GM12872 (cell line): ENCODE measurements at regions not wholly inside any gene's neighbourhood (a gene's known extent, or its start where the extent isn't known, plus 50 kb on each side); places are given as distances from the start of the nearest gene placed in this dataset.

Source experiments
- TF ChIP-seq, protein P1 (sequence below): IDR thresholded peaks from 3 replicates; pipeline ENCODE4 v1.5.1; 2011; ENCODE audit warnings: low read depth, mild to moderate bottlenecking, low read length, moderate library complexity; ENCODE audit not compliant: insufficient read depth

DNA sequence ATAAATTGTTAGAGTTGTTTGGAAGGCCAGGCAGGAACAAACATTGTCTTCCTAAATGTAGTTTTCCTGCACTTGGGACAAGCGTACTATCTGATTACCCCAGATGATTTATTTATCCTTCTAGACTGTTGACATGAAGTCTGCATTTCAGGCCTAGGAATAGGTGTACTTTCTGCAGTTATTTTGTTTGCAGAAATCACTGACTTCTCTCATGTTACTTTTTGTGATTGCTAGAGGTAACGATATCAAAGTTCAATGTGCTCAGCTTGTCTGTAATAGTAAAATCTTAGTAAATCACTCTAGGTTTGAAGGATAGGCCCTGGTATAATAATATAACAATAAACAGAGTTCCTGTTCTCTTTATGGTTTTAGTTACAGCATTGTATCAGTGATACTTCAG lies 75.4 kb upstream of the HDAC9 start:
- TF ChIP-seq, protein P1, sequence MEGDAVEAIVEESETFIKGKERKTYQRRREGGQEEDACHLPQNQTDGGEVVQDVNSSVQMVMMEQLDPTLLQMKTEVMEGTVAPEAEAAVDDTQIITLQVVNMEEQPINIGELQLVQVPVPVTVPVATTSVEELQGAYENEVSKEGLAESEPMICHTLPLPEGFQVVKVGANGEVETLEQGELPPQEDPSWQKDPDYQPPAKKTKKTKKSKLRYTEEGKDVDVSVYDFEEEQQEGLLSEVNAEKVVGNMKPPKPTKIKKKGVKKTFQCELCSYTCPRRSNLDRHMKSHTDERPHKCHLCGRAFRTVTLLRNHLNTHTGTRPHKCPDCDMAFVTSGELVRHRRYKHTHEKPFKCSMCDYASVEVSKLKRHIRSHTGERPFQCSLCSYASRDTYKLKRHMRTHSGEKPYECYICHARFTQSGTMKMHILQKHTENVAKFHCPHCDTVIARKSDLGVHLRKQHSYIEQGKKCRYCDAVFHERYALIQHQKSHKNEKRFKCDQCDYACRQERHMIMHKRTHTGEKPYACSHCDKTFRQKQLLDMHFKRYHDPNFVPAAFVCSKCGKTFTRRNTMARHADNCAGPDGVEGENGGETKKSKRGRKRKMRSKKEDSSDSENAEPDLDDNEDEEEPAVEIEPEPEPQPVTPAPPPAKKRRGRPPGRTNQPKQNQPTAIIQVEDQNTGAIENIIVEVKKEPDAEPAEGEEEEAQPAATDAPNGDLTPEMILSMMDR = no peak

DNA sequence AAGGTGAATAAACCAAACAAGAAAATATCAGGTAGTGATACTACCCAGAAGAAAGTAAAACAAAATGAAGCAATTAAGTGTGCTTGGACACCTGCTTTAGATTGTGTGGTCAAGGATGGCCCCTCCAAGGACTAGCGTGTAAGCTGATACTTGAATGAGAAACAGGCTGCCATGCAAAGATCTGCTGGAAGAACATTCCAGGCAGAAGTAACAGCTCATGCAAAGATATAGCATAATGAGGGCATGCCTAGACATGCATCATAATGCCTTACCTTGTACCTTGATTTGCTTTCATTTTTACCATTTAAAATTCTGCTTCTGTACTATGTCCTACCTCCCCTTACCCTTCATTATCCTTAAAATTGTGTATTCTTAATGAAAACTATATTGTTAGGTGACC lies 74.8 kb upstream of the HDAC9 start:
- TF ChIP-seq, protein P1 = no peak

DNA sequence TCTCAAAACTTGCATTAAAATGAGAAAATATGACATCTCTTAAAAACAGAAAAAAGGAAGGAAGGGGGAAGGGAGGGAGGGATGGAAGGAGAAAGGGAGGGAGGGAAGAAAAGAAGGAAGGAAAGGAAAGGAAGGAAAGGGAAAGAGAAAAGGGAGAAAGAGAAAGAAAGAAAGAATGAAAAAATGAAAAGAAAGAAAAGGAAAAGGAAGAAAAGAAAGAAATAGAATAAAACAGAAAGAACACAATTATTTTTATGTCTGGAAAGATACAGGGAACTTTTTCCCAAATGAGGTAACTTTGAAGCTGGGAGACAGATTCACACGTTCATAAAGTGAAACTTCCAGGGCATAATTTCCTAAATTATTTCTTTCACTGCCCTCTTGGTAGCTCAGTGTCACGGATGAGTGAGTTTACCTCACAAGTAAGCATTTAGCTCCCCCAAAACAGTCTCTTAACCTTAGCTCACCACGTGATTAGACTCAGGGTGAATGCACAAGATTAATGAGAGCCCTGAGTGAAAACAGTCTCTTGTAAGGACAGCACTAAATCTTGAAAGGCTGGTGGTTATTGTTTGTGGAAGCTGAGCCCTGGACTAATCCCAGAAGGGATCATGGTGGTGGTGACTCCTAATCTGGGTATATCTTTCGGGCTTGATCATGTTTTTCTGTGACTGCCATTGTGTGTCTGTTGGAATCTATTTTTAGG lies 74.1 kb upstream of the HDAC9 start:
- TF ChIP-seq, protein P1 = no peak

DNA sequence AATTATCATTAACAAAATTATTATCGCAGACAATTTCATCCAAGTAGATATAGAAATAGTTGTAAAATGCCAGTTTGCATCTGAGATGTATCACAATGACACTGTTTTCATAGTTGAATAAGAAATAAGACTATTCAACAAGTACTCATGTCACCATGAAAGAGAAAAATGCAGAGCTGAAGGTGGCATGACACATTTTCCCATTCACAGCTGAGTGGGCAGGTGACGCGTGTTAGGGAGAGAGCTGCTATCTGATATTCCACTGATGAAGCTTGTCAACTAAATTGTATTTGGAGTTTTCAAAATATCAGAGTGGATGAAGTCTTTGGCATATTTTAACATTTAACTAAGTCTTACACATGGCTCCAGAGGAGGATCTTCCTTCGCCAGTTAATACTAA lies 70.3 kb upstream of the HDAC9 start:
- TF ChIP-seq, protein P1 = no peak

DNA sequence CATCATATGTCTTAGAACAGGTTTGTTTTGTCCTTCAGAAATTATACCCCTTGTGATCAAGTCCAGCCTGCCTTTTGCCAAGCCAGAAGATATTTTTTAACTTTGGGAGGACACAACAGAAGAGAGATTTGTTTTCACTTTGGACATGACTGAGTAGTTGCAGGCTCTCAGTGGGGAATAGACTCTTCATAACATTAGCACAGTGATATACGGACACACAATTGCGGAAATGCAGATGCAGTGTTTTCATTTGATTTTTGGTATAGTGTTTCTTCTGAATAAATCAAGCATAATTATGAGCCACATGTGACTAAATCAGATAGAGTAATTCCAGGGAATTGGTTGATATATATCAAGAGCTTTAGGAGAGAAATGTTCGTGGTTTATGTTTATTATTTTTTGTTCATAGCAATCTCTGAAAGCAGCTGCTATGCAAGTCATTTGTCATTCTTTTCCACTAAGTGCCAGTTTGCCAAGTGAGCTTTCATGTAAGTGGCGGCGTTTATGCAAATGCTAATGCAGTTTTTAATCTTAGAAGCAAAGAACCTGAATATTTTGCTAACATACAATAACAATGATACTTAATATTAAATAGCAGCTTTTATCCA lies 69.6 kb upstream of the HDAC9 start:
- TF ChIP-seq, protein P1 = no peak

DNA sequence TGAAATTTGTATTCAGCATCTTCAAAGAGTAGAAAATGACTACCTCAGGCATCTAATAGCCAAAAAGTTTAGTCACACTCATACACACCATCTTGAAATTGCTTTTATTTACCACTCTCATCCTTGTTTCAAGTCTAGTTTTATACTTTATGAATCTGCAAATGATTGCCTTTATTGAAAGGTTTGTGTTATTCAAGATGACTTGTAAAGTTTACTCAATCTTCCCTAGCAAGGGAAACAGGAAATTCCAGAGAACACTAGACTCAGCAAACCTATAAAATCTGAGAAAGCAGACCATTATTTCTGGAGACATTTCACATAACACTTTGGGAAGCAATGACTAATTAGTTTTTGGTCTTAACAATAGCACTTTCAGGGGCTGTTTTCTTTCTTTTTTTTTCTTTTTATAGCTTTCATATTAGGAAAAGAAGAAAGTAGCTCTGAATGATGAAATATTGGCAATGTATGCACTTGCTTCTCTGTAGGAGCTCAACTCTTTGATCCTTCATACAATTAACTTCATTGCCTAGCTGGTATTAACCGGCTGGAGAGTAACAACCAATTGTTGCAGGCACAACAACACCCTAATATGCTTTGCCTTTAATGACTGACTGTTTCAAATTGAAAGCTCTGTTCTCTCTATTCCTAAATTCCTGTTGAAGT lies 68.9 kb upstream of the HDAC9 start:
- TF ChIP-seq, protein P1 = no peak

DNA sequence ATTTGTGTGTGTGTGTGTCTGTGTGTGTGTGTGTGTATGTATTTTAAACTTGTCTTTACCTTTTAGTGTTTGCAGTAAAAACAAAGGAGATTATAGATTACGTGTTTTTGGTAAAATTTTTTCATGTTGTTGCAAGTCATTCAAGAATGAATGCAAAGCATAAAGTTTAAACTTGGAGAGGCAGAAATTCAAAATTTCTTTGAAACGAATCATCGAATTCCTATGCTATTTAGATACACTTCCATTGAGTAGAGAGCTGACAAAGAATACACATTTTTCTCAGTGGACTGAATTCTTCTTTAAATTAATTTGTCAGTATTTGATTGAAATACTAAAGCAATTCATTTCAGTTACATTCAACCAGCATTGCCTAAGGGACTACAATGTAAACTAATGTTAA lies 66.0 kb upstream of the HDAC9 start:
- TF ChIP-seq, protein P1 = no peak
